ENCODE measurements at regions not wholly inside any gene's neighbourhood (a gene's known extent, or its start where the extent isn't known, plus 50 kb on each side); places are given as distances from the start of the nearest gene placed in this dataset.

GRCh38 chr10:125329056-125329455 lies 168.7 kb upstream of the CTBP2 start:
- TF ChIP-seq EZH2 (IDR thresholded peaks at IDR 0.05; ENCODE audit: low read depth) (no peak), CTCF (conservative IDR thresholded peaks at IDR 0.05) (no peak)
